Activated naive CD8-positive, alpha-beta T cell (primary cell): ENCODE measurements at regions not wholly inside any gene's neighbourhood (a gene's known extent, or its start where the extent isn't known, plus 50 kb on each side); places are given as distances from the start of the nearest gene placed in this dataset.

ENCODE experiments used
- H3K27ac Mint-ChIP-seq: one replicate; pipeline ENCODE4 v1.8.0; 2021; ENCODE audit warnings: mixed read lengths
- H3K27me3 Mint-ChIP-seq: one replicate; pipeline ENCODE4 v1.8.0; 2021; ENCODE audit warnings: mixed read lengths
- H3K36me3 Mint-ChIP-seq: one replicate; pipeline ENCODE4 v1.8.0; 2021; ENCODE audit warnings: mixed read lengths
- H3K4me1 Mint-ChIP-seq: one replicate; pipeline ENCODE4 v1.8.0; 2021; ENCODE audit warnings: low read depth, mixed read lengths
- H3K4me3 Mint-ChIP-seq: one replicate; pipeline ENCODE4 v1.8.0; 2021; ENCODE audit warnings: mild to moderate bottlenecking, mixed read lengths
- H3K9me3 Mint-ChIP-seq: one replicate; pipeline ENCODE4 v1.8.0; 2021; ENCODE audit warnings: low read depth, mixed read lengths

DNA sequence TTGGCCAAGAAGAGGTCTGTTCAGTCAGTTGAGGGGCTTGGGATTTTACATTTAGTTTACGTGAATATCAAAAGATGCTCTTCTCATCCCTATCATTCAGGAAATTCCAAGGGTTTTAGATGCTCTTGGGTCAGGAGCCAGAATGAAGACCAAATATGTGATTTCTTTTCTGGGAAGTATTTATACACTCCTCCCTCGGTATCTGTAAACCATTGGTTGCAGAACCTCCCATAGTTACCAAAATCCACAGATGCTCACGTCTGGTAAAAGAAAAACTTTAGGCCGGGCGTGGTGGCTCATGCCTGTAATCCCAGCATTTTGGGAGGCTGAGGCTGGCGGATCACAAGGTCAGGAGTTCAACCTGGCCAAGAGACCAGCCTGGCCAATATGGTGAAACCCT is 75.9 kb downstream of the TNFAIP2 start:
- no peak overlapping the region for H3K27ac Mint-ChIP-seq
- peaks cover 6% of the 10 kb centered on the region for H3K9me3 Mint-ChIP-seq
- no peaks in the 10 kb centered on the region for H3K4me1 Mint-ChIP-seq
- no peaks in the 10 kb centered on the region for H3K36me3 Mint-ChIP-seq
- H3K4me3 Mint-ChIP-seq, result no peak overlapping the region
- H3K27me3 Mint-ChIP-seq, result peaks cover 7% of the 10 kb centered on the region

GRCh38 chr14:103201801-103202200 is 78.5 kb downstream of the TNFAIP2 start:
- Mint-ChIP-seq H3K27me3 (peaks cover 7% of the 10 kb centered on the region), H3K36me3 (no peaks in the 10 kb centered on the region), H3K4me1 (no peaks in the 10 kb centered on the region), H3K9me3 (peaks cover 12% of the 10 kb centered on the region), H3K4me3 (no peak overlapping the region), H3K27ac (no peak overlapping the region)

- no peak overlapping the region for H3K4me3 Mint-ChIP-seq
- H3K27me3 Mint-ChIP-seq, result peaks cover 14% of the 10 kb centered on the region
- H3K36me3 Mint-ChIP-seq, result no peaks in the 10 kb centered on the region
- H3K9me3 Mint-ChIP-seq, result peaks cover 12% of the 10 kb centered on the region
- no peak overlapping the region for H3K27ac Mint-ChIP-seq
- H3K4me1 Mint-ChIP-seq, result peaks cover 3% of the 10 kb centered on the region
These were observed 81.7 kb downstream of the TNFAIP2 start for GRCh38 chr14:103204852-103205540.

GRCh38 chr14:103205541-103205906 is 82.3 kb downstream of the TNFAIP2 start:
- Mint-ChIP-seq H3K4me1 (peaks cover 3% of the 10 kb centered on the region), H3K4me3 (no peak overlapping the region)

DNA sequence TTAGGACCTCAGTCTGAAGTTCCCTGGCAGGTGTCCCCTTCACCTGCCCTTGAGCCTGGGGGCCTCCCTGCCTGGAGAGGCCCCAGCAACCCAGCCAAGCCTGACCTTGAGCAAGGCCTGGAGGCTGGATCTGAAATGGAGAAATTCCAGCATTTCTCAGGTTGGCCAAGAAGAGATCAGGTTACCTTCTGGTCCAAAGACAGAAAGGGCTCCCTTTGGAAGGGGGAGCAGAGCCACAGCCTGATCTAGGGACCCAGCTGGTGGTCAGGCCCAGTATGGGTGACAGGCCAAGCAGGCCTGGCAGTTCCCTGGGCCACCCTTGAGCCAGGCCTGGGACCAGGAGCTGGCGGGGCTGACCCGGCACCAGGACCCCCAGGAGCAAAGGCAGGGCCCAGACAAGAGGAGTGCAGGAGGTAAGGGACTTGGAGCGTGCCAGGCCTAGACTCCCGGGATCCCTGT is 82.8 kb downstream of the TNFAIP2 start:
- H3K9me3 Mint-ChIP-seq, result peaks cover 12% of the 10 kb centered on the region
- H3K4me3 Mint-ChIP-seq, result no peak overlapping the region
- peaks cover 15% of the 10 kb centered on the region for H3K27me3 Mint-ChIP-seq
- H3K27ac Mint-ChIP-seq, result no peak overlapping the region
- H3K4me1 Mint-ChIP-seq, result peaks cover 3% of the 10 kb centered on the region
- no peaks in the 10 kb centered on the region for H3K36me3 Mint-ChIP-seq

More at GRCh38 chr14:103205541-103205906, 82.3 kb downstream of the TNFAIP2 start:
- peaks cover 12% of the 10 kb centered on the region for H3K9me3 Mint-ChIP-seq
- H3K27ac Mint-ChIP-seq, result no peak overlapping the region
- H3K36me3 Mint-ChIP-seq, result no peaks in the 10 kb centered on the region
- peaks cover 15% of the 10 kb centered on the region for H3K27me3 Mint-ChIP-seq

- no peak overlapping the region for H3K27ac Mint-ChIP-seq
- H3K9me3 Mint-ChIP-seq, result peaks cover 12% of the 10 kb centered on the region
- H3K4me3 Mint-ChIP-seq, result no peak overlapping the region
- peaks cover 3% of the 10 kb centered on the region for H3K4me1 Mint-ChIP-seq
- H3K27me3 Mint-ChIP-seq, result peaks cover 15% of the 10 kb centered on the region
- H3K36me3 Mint-ChIP-seq, result no peaks in the 10 kb centered on the region
These were observed 83.7 kb downstream of the TNFAIP2 start for GRCh38 chr14:103206836-103207387.

DNA sequence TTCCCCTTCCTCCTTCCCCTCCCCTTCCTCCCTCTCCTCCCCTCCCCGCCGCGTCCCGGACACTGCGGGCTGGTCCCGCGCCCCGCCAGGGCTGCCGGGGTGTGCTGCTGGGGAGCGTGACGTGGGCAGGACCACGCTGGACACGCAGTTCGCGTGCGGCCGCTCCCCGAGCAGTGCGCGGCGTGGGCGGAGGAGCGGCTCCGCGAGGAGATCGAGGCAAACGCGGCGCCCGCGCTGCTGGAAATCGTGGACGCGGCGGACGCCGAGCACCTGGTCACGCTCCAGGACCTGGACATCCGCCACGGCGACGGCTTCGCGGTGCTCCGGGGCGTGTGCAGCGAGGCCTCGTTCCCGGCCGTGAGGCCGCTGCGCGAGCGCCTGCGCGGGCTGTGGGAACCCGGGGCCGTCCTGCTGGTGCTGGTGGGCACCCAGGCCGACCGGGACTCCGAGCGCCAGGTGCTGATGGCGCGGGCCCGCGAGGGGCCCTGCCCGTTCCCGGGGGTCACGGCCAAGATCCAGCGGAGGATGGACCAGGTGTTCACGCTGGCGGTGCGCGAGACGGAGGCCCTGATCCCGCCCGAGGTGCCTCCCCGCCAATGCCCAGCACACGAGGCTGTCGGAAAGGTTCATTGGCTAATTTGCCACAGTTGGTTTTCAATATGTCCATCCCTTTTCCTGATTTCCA is 84.3 kb downstream of the TNFAIP2 start:
- H3K4me1 Mint-ChIP-seq, result peaks cover 3% of the 10 kb centered on the region
- H3K27ac Mint-ChIP-seq, result no peak overlapping the region
- H3K36me3 Mint-ChIP-seq, result no peaks in the 10 kb centered on the region
- H3K4me3 Mint-ChIP-seq, result no peak overlapping the region
- H3K27me3 Mint-ChIP-seq, result peaks cover 19% of the 10 kb centered on the region
- H3K9me3 Mint-ChIP-seq, result peaks cover 12% of the 10 kb centered on the region

DNA sequence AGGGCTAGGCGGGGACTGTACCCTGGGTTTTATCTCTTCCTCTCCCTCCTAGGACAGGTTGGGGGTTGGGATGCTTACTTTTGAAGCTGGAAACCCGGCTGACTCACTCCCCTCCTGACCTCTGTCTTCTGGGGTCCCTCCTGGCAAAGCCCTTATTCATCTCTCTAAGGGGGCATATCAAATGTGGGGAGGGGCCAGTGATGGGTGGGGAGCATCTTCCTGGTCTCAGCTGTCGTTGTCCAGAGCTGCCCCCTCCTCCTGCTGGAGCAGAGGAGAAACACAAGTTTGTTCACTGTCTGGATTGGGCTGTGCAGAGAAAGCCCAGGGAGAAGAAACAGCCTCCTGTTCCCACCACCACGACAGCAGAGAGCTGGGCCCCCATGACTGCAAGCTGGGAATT is 85.8 kb downstream of the TNFAIP2 start:
- H3K4me3 Mint-ChIP-seq, result no peak overlapping the region
- H3K9me3 Mint-ChIP-seq, result peaks cover 7% of the 10 kb centered on the region
- H3K27me3 Mint-ChIP-seq, result peaks cover 23% of the 10 kb centered on the region
- H3K4me1 Mint-ChIP-seq, result peaks cover 3% of the 10 kb centered on the region
- no peaks in the 10 kb centered on the region for H3K36me3 Mint-ChIP-seq
- H3K27ac Mint-ChIP-seq, result no peak overlapping the region

GRCh38 chr14:103209506-103209905 is 86.2 kb downstream of the TNFAIP2 start:
- Mint-ChIP-seq H3K4me1 (peaks cover 3% of the 10 kb centered on the region), H3K9me3 (peaks cover 4% of the 10 kb centered on the region), H3K27ac (no peak overlapping the region)

DNA sequence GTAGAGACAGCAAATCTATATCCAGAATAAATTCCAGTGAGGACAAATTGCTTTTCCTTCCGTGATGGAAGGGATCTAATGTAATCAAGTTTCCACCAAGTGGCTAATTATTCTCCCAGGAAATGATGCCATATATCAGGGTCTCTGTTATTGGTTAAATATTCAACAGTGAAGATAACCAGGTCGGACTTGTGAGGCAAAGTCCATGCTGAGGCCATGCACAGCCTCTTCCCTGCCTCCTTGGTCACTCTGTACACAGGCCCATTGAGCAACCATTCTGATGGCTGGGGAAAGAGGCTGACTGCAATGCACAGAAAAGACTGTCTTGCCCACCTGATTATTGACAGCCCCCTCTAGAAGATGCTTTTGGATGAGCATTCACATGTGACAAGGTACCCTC is 90.1 kb downstream of the TNFAIP2 start:
- peaks cover 2% of the 10 kb centered on the region for H3K4me1 Mint-ChIP-seq
- H3K36me3 Mint-ChIP-seq, result peaks cover 2% of the 10 kb centered on the region
- H3K9me3 Mint-ChIP-seq, result no peaks in the 10 kb centered on the region
- no peak overlapping the region for H3K4me3 Mint-ChIP-seq
- peaks cover 31% of the 10 kb centered on the region for H3K27me3 Mint-ChIP-seq
- H3K27ac Mint-ChIP-seq, result no peak overlapping the region

More at GRCh38 chr14:103209506-103209905, 86.2 kb downstream of the TNFAIP2 start:
- H3K27me3 Mint-ChIP-seq, result peaks cover 24% of the 10 kb centered on the region
- no peaks in the 10 kb centered on the region for H3K36me3 Mint-ChIP-seq
- H3K4me3 Mint-ChIP-seq, result no peak overlapping the region

- H3K9me3 Mint-ChIP-seq, result no peaks in the 10 kb centered on the region
- no peak overlapping the region for H3K27ac Mint-ChIP-seq
- H3K36me3 Mint-ChIP-seq, result peaks cover 2% of the 10 kb centered on the region
- no peak overlapping the region for H3K4me3 Mint-ChIP-seq
- peaks cover 2% of the 10 kb centered on the region for H3K4me1 Mint-ChIP-seq
- H3K27me3 Mint-ChIP-seq, result peaks cover 29% of the 10 kb centered on the region
These were observed 91.2 kb downstream of the TNFAIP2 start for GRCh38 chr14:103214461-103214958.

DNA sequence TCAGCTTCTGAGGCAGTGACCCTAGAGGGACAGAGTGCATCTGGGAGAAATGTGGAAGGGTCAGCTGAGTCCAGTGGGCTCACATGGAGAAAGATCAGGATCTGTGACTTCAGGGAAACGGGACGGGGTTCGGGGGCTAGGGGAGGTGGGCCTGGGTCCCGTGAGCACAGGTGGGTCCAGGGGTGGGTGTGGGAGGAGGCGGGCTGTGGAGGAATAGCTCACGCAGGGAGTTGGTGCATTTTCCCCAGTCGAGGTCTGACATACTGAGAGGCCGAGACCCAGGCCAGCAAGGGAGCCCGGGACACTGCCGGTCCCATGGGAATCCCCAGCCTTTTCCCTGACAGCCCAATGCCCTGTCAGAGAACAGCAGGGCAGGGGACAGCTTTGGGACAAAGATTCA is 93.1 kb downstream of the TNFAIP2 start:
- H3K27ac Mint-ChIP-seq, result no peak overlapping the region
- peaks cover 8% of the 10 kb centered on the region for H3K4me1 Mint-ChIP-seq
- H3K9me3 Mint-ChIP-seq, result no peaks in the 10 kb centered on the region
- H3K36me3 Mint-ChIP-seq, result peaks cover 2% of the 10 kb centered on the region
- H3K27me3 Mint-ChIP-seq, result peaks cover 30% of the 10 kb centered on the region
- no peak overlapping the region for H3K4me3 Mint-ChIP-seq

DNA sequence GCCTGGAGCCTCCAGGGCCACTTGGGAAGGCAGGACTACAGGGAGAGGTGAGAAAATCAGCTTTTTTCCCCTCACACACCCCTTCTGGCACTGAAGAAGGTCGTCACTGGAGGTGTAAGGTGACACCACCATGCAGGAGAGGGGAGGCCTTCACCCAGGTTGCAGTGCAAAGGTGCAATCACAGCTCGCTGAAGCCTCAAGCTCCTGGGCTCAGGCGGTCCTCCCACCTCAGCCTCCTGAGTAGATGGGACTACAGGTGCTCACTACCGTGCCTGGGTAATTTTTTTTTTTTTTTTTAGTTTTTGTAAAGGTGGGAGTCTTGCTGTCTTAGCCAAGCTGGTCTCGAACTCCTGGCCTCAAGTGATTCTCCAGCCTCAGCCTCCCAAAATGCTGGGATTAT is 93.6 kb downstream of the TNFAIP2 start:
- peaks cover 8% of the 10 kb centered on the region for H3K4me1 Mint-ChIP-seq
- H3K27ac Mint-ChIP-seq, result no peak overlapping the region
- H3K36me3 Mint-ChIP-seq, result peaks cover 2% of the 10 kb centered on the region

DNA sequence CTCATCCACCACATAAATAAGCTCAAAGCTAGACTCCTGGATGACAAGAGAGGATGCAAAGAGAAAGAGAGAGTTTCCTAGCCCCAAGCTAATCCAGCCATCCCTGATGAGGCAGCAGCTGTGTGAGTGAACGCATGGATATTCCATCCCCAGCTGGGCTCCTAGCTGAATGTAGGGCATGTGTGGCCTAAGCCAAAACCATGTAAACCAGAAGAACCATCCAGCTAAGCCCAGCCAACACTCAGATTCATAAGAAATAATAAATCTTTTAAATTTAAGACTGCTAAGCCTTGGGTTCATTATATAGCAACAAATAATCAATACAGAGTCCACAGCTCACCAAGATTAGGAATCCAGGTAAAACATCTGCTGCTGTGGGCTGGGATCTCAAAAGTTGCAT is 94.3 kb downstream of the TNFAIP2 start:
- Mint-ChIP-seq H3K27ac (no peak overlapping the region), H3K9me3 (no peaks in the 10 kb centered on the region), H3K4me1 (peaks cover 8% of the 10 kb centered on the region), H3K36me3 (peaks cover 2% of the 10 kb centered on the region), H3K27me3 (peaks cover 25% of the 10 kb centered on the region), H3K4me3 (no peak overlapping the region)

More for the DNA sequence above, 93.6 kb downstream of the TNFAIP2 start:
- Mint-ChIP-seq H3K27me3 (peaks cover 27% of the 10 kb centered on the region), H3K4me3 (no peak overlapping the region), H3K9me3 (no peaks in the 10 kb centered on the region)
